ENCODE measurements at regions not wholly inside any gene's neighbourhood (a gene's known extent, or its start where the extent isn't known, plus 50 kb on each side); places are given as distances from the start of the nearest gene placed in this dataset.

DNA sequence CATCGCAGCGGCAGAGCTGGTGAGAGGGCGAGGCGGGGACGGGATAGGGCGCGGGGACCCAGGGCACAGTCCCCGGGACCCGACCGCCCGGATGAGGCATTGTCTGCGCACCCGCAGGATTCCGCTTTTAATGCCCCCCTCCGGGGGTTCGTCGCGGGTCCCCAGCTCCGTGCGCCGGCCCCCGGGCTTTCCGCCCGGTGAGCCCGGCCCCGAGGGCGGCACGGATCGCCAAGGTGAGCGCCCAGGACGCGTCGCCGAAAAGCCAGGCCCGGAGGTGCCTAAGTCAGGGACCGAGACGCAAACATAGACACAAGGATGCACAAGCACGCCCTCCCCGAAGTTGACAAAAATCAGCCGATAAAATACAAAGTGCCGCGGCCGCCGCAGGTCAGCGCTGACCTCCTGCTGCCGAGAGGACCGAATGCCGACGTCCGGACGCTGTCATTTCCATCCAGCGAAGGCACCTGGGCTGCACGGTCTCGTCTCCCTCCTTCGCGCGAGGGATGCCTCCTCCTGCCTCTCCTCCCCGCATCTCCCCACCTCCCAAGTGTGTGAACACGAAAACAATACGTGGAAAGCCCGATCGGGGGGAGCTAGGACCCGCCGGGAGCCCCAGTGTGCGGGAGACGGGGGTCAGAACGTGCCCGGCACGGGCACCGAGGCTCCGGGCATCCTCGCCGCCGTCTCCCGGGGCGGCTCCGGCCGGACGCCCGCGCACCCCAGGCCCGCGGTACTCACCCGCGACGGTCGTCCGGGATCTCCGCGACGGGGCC is 101.1 kb upstream of the SOD1 start:
- peak overlapping the region; percentile 63 to 80 for H3K4me3 ChIP-seq (ENCODE audit: insufficient read depth in 1 of 2, low read depth in 1 of 2, low read length in 2 of 2)
- under 1% methylated on average over 85 of the region's 91 CpGs for WGBS
- H2BK15ac ChIP-seq (ENCODE audit: low read depth, poor library complexity, severe bottlenecking) = peak overlapping the region; percentile 15
- peak; percentile 38 for DNase-seq
- peak overlapping the region in 1 of 2 experiments; percentile 28 for H3K18ac ChIP-seq (ENCODE audit: low read depth in 1 of 2, low read length in 2 of 2)
- no peak overlapping the region for H2AK5ac ChIP-seq (ENCODE audit: low read length, severe bottlenecking)
- peak overlapping the region; percentile 6 for H4K91ac ChIP-seq (ENCODE audit: low read length)
- peak overlapping the region; percentile 88 for H3K4me2 ChIP-seq (ENCODE audit: low read length, poor library complexity, severe bottlenecking)
- peak overlapping the region in 1 of 2 experiments; percentile 14 for H3K23ac ChIP-seq (ENCODE audit: low read length in 2 of 2)
- H3K36me3 ChIP-seq (ENCODE audit: control insufficient read depth in 1 of 2, insufficient read depth in 2 of 2, low read depth in 1 of 2, low read length in 2 of 2) = no peaks in the 10 kb centered on the region
- H3K9ac ChIP-seq (ENCODE audit: low read length) = no peak overlapping the region
- peak overlapping the region; percentile 20 for H2BK5ac ChIP-seq (ENCODE audit: low read depth, low read length, poor library complexity, severe bottlenecking)
- H3K4ac ChIP-seq (ENCODE audit: low read depth in 1 of 2, low read length in 2 of 2) = no peak overlapping the region
- no peak overlapping the region for H3K14ac ChIP-seq (ENCODE audit: low read length in 2 of 2)
- no peak overlapping the region for H3K27ac ChIP-seq (ENCODE audit: low read length, poor library complexity, severe bottlenecking)
- H2BK12ac ChIP-seq (ENCODE audit: low read length in 2 of 2) = no peak overlapping the region
- H3K27me3 ChIP-seq (ENCODE audit: control insufficient read depth in 1 of 2, insufficient read depth in 1 of 2, low read length in 2 of 2) = peaks cover 0 to 57% of the 10 kb centered on the region in 2 experiments
- H3K9me3 ChIP-seq (ENCODE audit: control insufficient read depth, low read length) = no peaks in the 10 kb centered on the region
- H2AFZ ChIP-seq (ENCODE audit: low read depth, low read length) = peak overlapping the region; percentile 54
- H3K4me1 ChIP-seq (ENCODE audit: control insufficient read depth, insufficient read depth, low read depth, low read length) = peaks cover 17% of the 10 kb centered on the region
- no peak overlapping the region for H2BK120ac ChIP-seq (ENCODE audit: low read depth, low read length)
- no peak overlapping the region for H4K8ac ChIP-seq (ENCODE audit: low read length)
- H3K79me1 ChIP-seq (replicated peaks; ENCODE audit: low read length, poor library complexity, severe bottlenecking) = peaks cover 11% of the 10 kb centered on the region

DNA sequence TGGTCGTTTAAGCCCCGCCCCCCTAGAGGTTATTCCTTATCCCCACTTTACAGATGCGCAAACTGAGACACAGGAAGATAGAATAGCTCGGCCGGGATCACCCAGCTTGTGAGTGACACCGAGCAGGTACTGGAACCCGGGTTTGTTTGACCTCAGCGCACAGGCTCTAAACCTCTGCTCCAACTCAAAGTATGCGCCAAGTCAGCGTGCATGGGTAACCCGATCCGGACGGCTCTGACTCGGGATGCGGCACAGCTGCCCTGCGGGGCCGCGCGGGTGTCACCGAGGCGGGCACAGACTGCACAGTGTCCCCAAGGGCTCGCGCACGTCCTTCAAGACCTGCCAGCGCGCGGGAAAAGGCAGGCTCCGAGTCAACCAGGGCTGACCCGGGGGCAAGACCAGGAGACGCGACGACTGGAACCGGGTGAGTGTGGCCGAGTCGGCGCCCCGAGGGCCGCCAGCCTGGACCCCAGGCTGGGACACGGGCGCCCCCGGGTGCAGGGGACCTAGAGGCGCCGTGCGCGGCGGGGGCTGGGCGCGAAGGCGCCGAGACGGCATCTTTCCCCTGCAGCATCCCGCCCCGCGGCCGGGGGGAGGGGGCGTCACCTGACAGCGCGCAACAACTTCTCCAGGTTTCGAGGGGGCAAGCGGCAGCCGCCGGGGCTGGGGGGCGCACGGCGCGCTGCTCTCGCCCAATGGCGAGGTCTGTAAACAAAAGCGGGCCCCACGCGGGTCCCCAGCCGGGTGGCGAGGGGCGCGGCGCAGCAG is 101.9 kb upstream of the SOD1 start:
- Histone ChIP-seq H3K4ac (ENCODE audit: low read depth in 1 of 2, low read length in 2 of 2) (no peak overlapping the region), H3K14ac (ENCODE audit: low read length in 2 of 2) (no peak overlapping the region), H3K79me1 (replicated peaks; ENCODE audit: low read length, poor library complexity, severe bottlenecking) (peaks cover 11% of the 10 kb centered on the region), H3K4me1 (ENCODE audit: control insufficient read depth, insufficient read depth, low read depth, low read length) (peaks cover 17% of the 10 kb centered on the region), H3K9me3 (ENCODE audit: control insufficient read depth, low read length) (no peaks in the 10 kb centered on the region), H2BK12ac (ENCODE audit: low read length in 2 of 2) (no peak overlapping the region), H3K9ac (ENCODE audit: low read length) (no peak overlapping the region), H2BK15ac (ENCODE audit: low read depth, poor library complexity, severe bottlenecking) (no peak overlapping the region), H3K4me3 (ENCODE audit: insufficient read depth in 1 of 2, low read depth in 1 of 2, low read length in 2 of 2) (peak overlapping the region; percentile 63 to 80), H3K18ac (ENCODE audit: low read depth in 1 of 2, low read length in 2 of 2) (peak overlapping the region in 1 of 2 experiments; percentile 42), H3K23ac (ENCODE audit: low read length in 2 of 2) (peak overlapping the region in 1 of 2 experiments; percentile 65), H3K27me3 (ENCODE audit: control insufficient read depth in 1 of 2, insufficient read depth in 1 of 2, low read length in 2 of 2) (peaks cover 0 to 59% of the 10 kb centered on the region in 2 experiments), H4K91ac (ENCODE audit: low read length) (no peak overlapping the region), H3K36me3 (ENCODE audit: control insufficient read depth in 1 of 2, insufficient read depth in 2 of 2, low read depth in 1 of 2, low read length in 2 of 2) (no peaks in the 10 kb centered on the region), H4K8ac (ENCODE audit: low read length) (peak overlapping the region; percentile 21), H2AFZ (ENCODE audit: low read depth, low read length) (no peak overlapping the region), H3K4me2 (ENCODE audit: low read length, poor library complexity, severe bottlenecking) (peak overlapping the region; percentile 88), H3K27ac (ENCODE audit: low read length, poor library complexity, severe bottlenecking) (no peak overlapping the region), H2BK120ac (ENCODE audit: low read depth, low read length) (no peak overlapping the region), H2BK5ac (ENCODE audit: low read depth, low read length, poor library complexity, severe bottlenecking) (no peak overlapping the region), H2AK5ac (ENCODE audit: low read length, severe bottlenecking) (no peak overlapping the region)
- no peak for DNase-seq
- WGBS = 5% methylated on average over 63 of the region's 76 CpGs

DNA sequence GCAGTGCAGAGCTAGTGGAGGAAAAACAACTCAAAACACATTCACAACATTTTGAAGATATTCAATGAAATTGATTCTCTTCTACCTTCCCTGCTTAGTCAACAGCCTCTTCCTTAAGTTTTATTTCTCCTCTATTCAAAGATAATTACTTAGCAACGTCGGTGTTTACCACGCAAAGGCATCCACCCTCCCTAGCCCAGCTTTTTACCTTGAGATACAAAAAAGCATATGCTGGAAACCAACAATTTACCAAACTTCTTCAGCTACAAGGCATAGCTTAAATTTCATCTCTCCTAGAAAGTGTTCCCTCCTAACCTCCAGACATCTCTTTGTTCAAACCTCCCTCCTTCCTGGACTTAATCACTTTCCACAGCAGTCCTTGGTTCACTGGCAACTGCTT is 102.8 kb upstream of the SOD1 start:
- H2AK5ac ChIP-seq (ENCODE audit: low read length, severe bottlenecking) = no peak overlapping the region
- H2AFZ ChIP-seq (ENCODE audit: low read depth, low read length) = no peak overlapping the region
- no peak overlapping the region for H3K14ac ChIP-seq (ENCODE audit: low read length in 2 of 2)
- H4K8ac ChIP-seq (ENCODE audit: low read length) = no peak overlapping the region
- peaks cover 0 to 59% of the 10 kb centered on the region in 2 experiments for H3K27me3 ChIP-seq (ENCODE audit: control insufficient read depth in 1 of 2, insufficient read depth in 1 of 2, low read length in 2 of 2)
- no peak overlapping the region for H3K4me2 ChIP-seq (ENCODE audit: low read length, poor library complexity, severe bottlenecking)
- no peak overlapping the region for H2BK15ac ChIP-seq (ENCODE audit: low read depth, poor library complexity, severe bottlenecking)
- H2BK120ac ChIP-seq (ENCODE audit: low read depth, low read length) = no peak overlapping the region
- H3K4me3 ChIP-seq (ENCODE audit: insufficient read depth in 1 of 2, low read depth in 1 of 2, low read length in 2 of 2) = no peak overlapping the region
- DNase-seq = no peak
- H3K79me1 ChIP-seq (replicated peaks; ENCODE audit: low read length, poor library complexity, severe bottlenecking) = peaks cover 11% of the 10 kb centered on the region
- H3K18ac ChIP-seq (ENCODE audit: low read depth in 1 of 2, low read length in 2 of 2) = no peak overlapping the region
- no peak overlapping the region for H3K23ac ChIP-seq (ENCODE audit: low read length in 2 of 2)
- no peak overlapping the region for H3K9ac ChIP-seq (ENCODE audit: low read length)
- H3K36me3 ChIP-seq (ENCODE audit: control insufficient read depth in 1 of 2, insufficient read depth in 2 of 2, low read depth in 1 of 2, low read length in 2 of 2) = no peaks in the 10 kb centered on the region
- peaks cover 17% of the 10 kb centered on the region for H3K4me1 ChIP-seq (ENCODE audit: control insufficient read depth, insufficient read depth, low read depth, low read length)
- H3K9me3 ChIP-seq (ENCODE audit: control insufficient read depth, low read length) = no peaks in the 10 kb centered on the region
- no peak overlapping the region for H2BK12ac ChIP-seq (ENCODE audit: low read length in 2 of 2)
- H4K91ac ChIP-seq (ENCODE audit: low read length) = no peak overlapping the region
- no peak overlapping the region for H3K27ac ChIP-seq (ENCODE audit: low read length, poor library complexity, severe bottlenecking)
- WGBS = 60% methylated on average over 3 of the region's 3 CpGs
- no peak overlapping the region for H2BK5ac ChIP-seq (ENCODE audit: low read depth, low read length, poor library complexity, severe bottlenecking)
- no peak overlapping the region for H3K4ac ChIP-seq (ENCODE audit: low read depth in 1 of 2, low read length in 2 of 2)

GRCh38 chr21:31555741-31556191 is 103.7 kb upstream of the SOD1 start:
- H3K27me3 ChIP-seq (ENCODE audit: control insufficient read depth in 1 of 2, insufficient read depth in 1 of 2, low read length in 2 of 2) = peaks cover 0 to 56% of the 10 kb centered on the region in 2 experiments
- no peak overlapping the region for H3K4ac ChIP-seq (ENCODE audit: low read depth in 1 of 2, low read length in 2 of 2)

More at GRCh38 chr21:31555741-31556191, 103.7 kb upstream of the SOD1 start:
- no peak overlapping the region for H2AFZ ChIP-seq (ENCODE audit: low read depth, low read length)
- H3K36me3 ChIP-seq (ENCODE audit: control insufficient read depth in 1 of 2, insufficient read depth in 2 of 2, low read depth in 1 of 2, low read length in 2 of 2) = no peaks in the 10 kb centered on the region
- no peak overlapping the region for H3K14ac ChIP-seq (ENCODE audit: low read length in 2 of 2)
- no peak overlapping the region for H4K91ac ChIP-seq (ENCODE audit: low read length)
- H3K79me1 ChIP-seq (replicated peaks; ENCODE audit: low read length, poor library complexity, severe bottlenecking) = peaks cover 11% of the 10 kb centered on the region
- no peak overlapping the region for H2BK15ac ChIP-seq (ENCODE audit: low read depth, poor library complexity, severe bottlenecking)
- H3K9me3 ChIP-seq (ENCODE audit: control insufficient read depth, low read length) = no peaks in the 10 kb centered on the region
- no peak overlapping the region for H2BK12ac ChIP-seq (ENCODE audit: low read length in 2 of 2)
- H3K4me1 ChIP-seq (ENCODE audit: control insufficient read depth, insufficient read depth, low read depth, low read length) = peaks cover 17% of the 10 kb centered on the region
- H2BK5ac ChIP-seq (ENCODE audit: low read depth, low read length, poor library complexity, severe bottlenecking) = no peak overlapping the region
- H3K4me3 ChIP-seq (ENCODE audit: insufficient read depth in 1 of 2, low read depth in 1 of 2, low read length in 2 of 2) = no peak overlapping the region
- H4K8ac ChIP-seq (ENCODE audit: low read length) = peak overlapping the region; percentile 19
- H2BK120ac ChIP-seq (ENCODE audit: low read depth, low read length) = no peak overlapping the region
- no peak for DNase-seq
- no peak overlapping the region for H3K23ac ChIP-seq (ENCODE audit: low read length in 2 of 2)
- no peak overlapping the region for H3K9ac ChIP-seq (ENCODE audit: low read length)
- no peak overlapping the region for H2AK5ac ChIP-seq (ENCODE audit: low read length, severe bottlenecking)
- 13% methylated on average over 7 of the region's 9 CpGs for WGBS
- H3K18ac ChIP-seq (ENCODE audit: low read depth in 1 of 2, low read length in 2 of 2) = no peak overlapping the region
- no peak overlapping the region for H3K27ac ChIP-seq (ENCODE audit: low read length, poor library complexity, severe bottlenecking)
- H3K4me2 ChIP-seq (ENCODE audit: low read length, poor library complexity, severe bottlenecking) = no peak overlapping the region

Measured in mesenchymal stem cell (in vitro differentiated cells and primary cell).